ENCODE measurements at regions not wholly inside any gene's neighbourhood (a gene's known extent, or its start where the extent isn't known, plus 50 kb on each side); places are given as distances from the start of the nearest gene placed in this dataset.
A peak's percentile ranks its signal among the peaks of the same experiment; 100 is the strongest.

GRCh38 chr6:145469021-145469420, 266.3 kb downstream of the EPM2A start:
- no peak overlapping the region for H2AK5ac ChIP-seq (ENCODE audit: low read length)
- H3K4me2 ChIP-seq (ENCODE audit: low read length): no peak overlapping the region
- no peak overlapping the region for H3K9ac ChIP-seq (ENCODE audit: low read length)
- H3K4ac ChIP-seq (ENCODE audit: low read depth, low read length): no peak overlapping the region
- no peaks in the 10 kb centered on the region for H3K79me2 ChIP-seq (ENCODE audit: control insufficient read depth, insufficient read depth, low read length)
- no peak overlapping the region for H3K18ac ChIP-seq (ENCODE audit: low read length)
- no peaks in the 10 kb centered on the region for H3K27me3 ChIP-seq (ENCODE audit: insufficient read depth, low read length, poor library complexity)
- H2BK5ac ChIP-seq (ENCODE audit: low read length): no peak overlapping the region
- H3K27ac ChIP-seq (ENCODE audit: low read depth, low read length): no peak overlapping the region
- no peak overlapping the region for H4K5ac ChIP-seq (ENCODE audit: low read length)
- H3K79me1 ChIP-seq (ENCODE audit: low read length): no peaks in the 10 kb centered on the region
- no peak overlapping the region for H3K23ac ChIP-seq (ENCODE audit: low read length)
- H3K4me1 ChIP-seq (ENCODE audit: control insufficient read depth, low read depth, low read length): no peaks in the 10 kb centered on the region
- H3K4me3 ChIP-seq (ENCODE audit: low read length): no peak overlapping the region
- DNase-seq: no peak
- H2BK120ac ChIP-seq (ENCODE audit: low read depth, low read length): no peak overlapping the region
- no peaks in the 10 kb centered on the region for H3K36me3 ChIP-seq (ENCODE audit: control insufficient read depth, insufficient read depth, low read length)
- no peak overlapping the region for H3K56ac ChIP-seq (ENCODE audit: low read length)
- H2BK15ac ChIP-seq (replicated peaks; ENCODE audit: low read depth): no peak overlapping the region
- H4K8ac ChIP-seq (ENCODE audit: low read depth, low read length): peak overlapping the region; percentile 13

GRCh38 chr6:145475794-145476396, 259.4 kb downstream of the EPM2A start:
- H3K79me2 ChIP-seq (ENCODE audit: control insufficient read depth, insufficient read depth, low read length): no peaks in the 10 kb centered on the region
- no peak overlapping the region for H3K9ac ChIP-seq (ENCODE audit: low read length)
- no peak overlapping the region for H3K27ac ChIP-seq (ENCODE audit: low read depth, low read length)
- H3K4me3 ChIP-seq (ENCODE audit: low read length): no peak overlapping the region
- H3K56ac ChIP-seq (ENCODE audit: low read length): no peak overlapping the region
- H2BK15ac ChIP-seq (replicated peaks; ENCODE audit: low read depth): no peak overlapping the region
- no peaks in the 10 kb centered on the region for H3K79me1 ChIP-seq (ENCODE audit: low read length)
- no peaks in the 10 kb centered on the region for H3K27me3 ChIP-seq (ENCODE audit: insufficient read depth, low read length, poor library complexity)
- no peak overlapping the region for H3K23ac ChIP-seq (ENCODE audit: low read length)
- H3K4ac ChIP-seq (ENCODE audit: low read depth, low read length): no peak overlapping the region
- no peak overlapping the region for H4K5ac ChIP-seq (ENCODE audit: low read length)
- no peak overlapping the region for H4K8ac ChIP-seq (ENCODE audit: low read depth, low read length)
- no peak for DNase-seq
- H3K18ac ChIP-seq (ENCODE audit: low read length): no peak overlapping the region
- H2BK120ac ChIP-seq (ENCODE audit: low read depth, low read length): no peak overlapping the region
- H3K4me1 ChIP-seq (ENCODE audit: control insufficient read depth, low read depth, low read length): no peaks in the 10 kb centered on the region
- H3K36me3 ChIP-seq (ENCODE audit: control insufficient read depth, insufficient read depth, low read length): no peaks in the 10 kb centered on the region
- no peak overlapping the region for H2BK5ac ChIP-seq (ENCODE audit: low read length)
- no CpG with 5 or more reads among the region's 1 CpG for WGBS (ENCODE audit: extremely low coverage, insufficient coverage, low lambda C conversion rate)
- H2AK5ac ChIP-seq (ENCODE audit: low read length): no peak overlapping the region
- H3K4me2 ChIP-seq (ENCODE audit: low read length): no peak overlapping the region

- Histone ChIP-seq H3K4me3 (ENCODE audit: low read length) (no peak overlapping the region), H3K79me1 (ENCODE audit: low read length) (no peaks in the 10 kb centered on the region), H2BK15ac (replicated peaks; ENCODE audit: low read depth) (no peak overlapping the region), H3K18ac (ENCODE audit: low read length) (no peak overlapping the region), H3K4ac (ENCODE audit: low read depth, low read length) (no peak overlapping the region), H4K8ac (ENCODE audit: low read depth, low read length) (no peak overlapping the region), H3K36me3 (ENCODE audit: control insufficient read depth, insufficient read depth, low read length) (no peaks in the 10 kb centered on the region), H3K56ac (ENCODE audit: low read length) (no peak overlapping the region), H3K23ac (ENCODE audit: low read length) (no peak overlapping the region), H3K9ac (ENCODE audit: low read length) (no peak overlapping the region), H3K27me3 (ENCODE audit: insufficient read depth, low read length, poor library complexity) (no peaks in the 10 kb centered on the region), H4K5ac (ENCODE audit: low read length) (no peak overlapping the region), H2BK120ac (ENCODE audit: low read depth, low read length) (no peak overlapping the region), H3K27ac (ENCODE audit: low read depth, low read length) (no peak overlapping the region), H2BK5ac (ENCODE audit: low read length) (no peak overlapping the region), H3K4me1 (ENCODE audit: control insufficient read depth, low read depth, low read length) (no peaks in the 10 kb centered on the region), H3K4me2 (ENCODE audit: low read length) (no peak overlapping the region), H3K79me2 (ENCODE audit: control insufficient read depth, insufficient read depth, low read length) (no peaks in the 10 kb centered on the region), H2AK5ac (ENCODE audit: low read length) (no peak overlapping the region)
- no peak for DNase-seq
- WGBS (ENCODE audit: extremely low coverage, insufficient coverage, low lambda C conversion rate): no CpG with 5 or more reads among the region's 1 CpG
Observed at GRCh38 chr6:145480024-145480423, 255.3 kb downstream of the EPM2A start.

DNA sequence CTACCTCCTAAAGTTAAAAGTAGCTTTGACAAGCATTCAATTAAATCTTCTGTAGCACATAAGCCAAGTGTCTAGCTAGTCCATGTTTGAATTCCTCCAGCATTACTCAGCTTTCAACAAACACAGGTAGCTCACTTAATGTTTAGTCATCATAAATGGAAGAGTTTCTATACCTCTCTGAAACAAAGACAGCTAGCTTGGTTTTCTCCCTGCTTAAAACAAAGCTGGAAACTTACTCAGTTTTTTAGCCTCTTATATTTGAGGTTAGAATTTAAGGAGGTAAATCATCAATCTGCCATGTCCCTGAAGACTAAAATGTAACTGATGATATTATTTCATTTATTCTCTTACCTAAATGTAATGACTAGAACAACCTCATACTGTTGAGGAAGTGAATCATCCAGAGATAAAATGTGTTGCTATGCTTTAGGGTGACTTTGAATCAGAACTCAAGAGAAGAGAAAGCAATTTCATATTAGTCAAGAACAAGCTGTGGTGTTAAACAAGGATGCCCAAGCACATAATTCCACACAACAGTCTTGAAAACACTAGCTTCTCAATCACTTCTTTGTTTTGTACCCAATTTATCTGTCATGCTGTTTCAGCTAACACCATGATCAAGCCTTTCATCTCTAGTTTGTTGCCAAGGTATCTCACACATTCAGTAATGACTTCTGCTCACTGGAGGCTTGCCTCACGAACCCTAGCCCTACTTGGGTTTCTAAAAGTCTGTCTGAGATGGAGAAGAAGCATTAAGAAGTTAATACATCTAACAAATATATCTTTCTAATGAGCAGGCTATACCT, 251.9 kb downstream of the EPM2A start:
- H3K56ac ChIP-seq (ENCODE audit: low read length): no peak overlapping the region
- H4K5ac ChIP-seq (ENCODE audit: low read length): no peak overlapping the region
- H3K79me2 ChIP-seq (ENCODE audit: control insufficient read depth, insufficient read depth, low read length): no peaks in the 10 kb centered on the region
- H3K18ac ChIP-seq (ENCODE audit: low read length): no peak overlapping the region
- DNase-seq: no peak
- H3K4me2 ChIP-seq (ENCODE audit: low read length): no peak overlapping the region
- no peaks in the 10 kb centered on the region for H3K27me3 ChIP-seq (ENCODE audit: insufficient read depth, low read length, poor library complexity)
- WGBS (ENCODE audit: extremely low coverage, insufficient coverage, low lambda C conversion rate): no CpG with 5 or more reads among the region's 1 CpG
- H2BK120ac ChIP-seq (ENCODE audit: low read depth, low read length): no peak overlapping the region
- no peak overlapping the region for H3K23ac ChIP-seq (ENCODE audit: low read length)
- no peak overlapping the region for H3K27ac ChIP-seq (ENCODE audit: low read depth, low read length)
- H3K79me1 ChIP-seq (ENCODE audit: low read length): no peaks in the 10 kb centered on the region
- no peak overlapping the region for H3K4ac ChIP-seq (ENCODE audit: low read depth, low read length)
- no peak overlapping the region for H2BK5ac ChIP-seq (ENCODE audit: low read length)
- no peaks in the 10 kb centered on the region for H3K4me1 ChIP-seq (ENCODE audit: control insufficient read depth, low read depth, low read length)
- no peak overlapping the region for H2BK15ac ChIP-seq (replicated peaks; ENCODE audit: low read depth)
- no peak overlapping the region for H4K8ac ChIP-seq (ENCODE audit: low read depth, low read length)
- no peak overlapping the region for H3K9ac ChIP-seq (ENCODE audit: low read length)
- no peak overlapping the region for H2AK5ac ChIP-seq (ENCODE audit: low read length)
- H3K36me3 ChIP-seq (ENCODE audit: control insufficient read depth, insufficient read depth, low read length): no peaks in the 10 kb centered on the region
- no peak overlapping the region for H3K4me3 ChIP-seq (ENCODE audit: low read length)

DNA sequence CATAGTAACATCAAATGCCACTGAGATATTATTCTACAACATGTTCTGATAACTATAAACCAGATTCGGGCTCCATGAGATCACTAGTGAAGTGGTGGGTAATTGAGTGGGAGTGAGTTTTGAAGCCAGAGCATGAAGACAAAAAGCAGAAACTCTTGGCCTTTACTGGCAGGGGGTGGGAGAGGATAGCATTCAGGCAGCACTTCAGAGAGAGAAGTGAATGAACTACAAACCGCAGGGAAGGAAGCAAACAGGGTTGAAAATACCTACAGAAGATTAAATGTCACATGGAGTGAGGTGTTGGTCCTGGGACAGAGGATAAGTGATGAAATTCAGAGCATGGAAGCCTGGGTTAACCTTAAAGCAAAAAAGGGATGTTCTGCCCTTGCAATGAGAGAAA, 250.0 kb downstream of the EPM2A start:
- Histone ChIP-seq H3K4me1 (ENCODE audit: control insufficient read depth, low read depth, low read length) (no peaks in the 10 kb centered on the region), H4K5ac (ENCODE audit: low read length) (no peak overlapping the region), H3K36me3 (ENCODE audit: control insufficient read depth, insufficient read depth, low read length) (no peaks in the 10 kb centered on the region), H3K9ac (ENCODE audit: low read length) (no peak overlapping the region), H3K23ac (ENCODE audit: low read length) (no peak overlapping the region), H4K8ac (ENCODE audit: low read depth, low read length) (no peak overlapping the region), H2BK5ac (ENCODE audit: low read length) (no peak overlapping the region), H3K79me1 (ENCODE audit: low read length) (no peaks in the 10 kb centered on the region), H2AK5ac (ENCODE audit: low read length) (no peak overlapping the region), H3K79me2 (ENCODE audit: control insufficient read depth, insufficient read depth, low read length) (no peaks in the 10 kb centered on the region), H3K56ac (ENCODE audit: low read length) (no peak overlapping the region), H2BK120ac (ENCODE audit: low read depth, low read length) (no peak overlapping the region), H3K4me3 (ENCODE audit: low read length) (no peak overlapping the region), H3K4me2 (ENCODE audit: low read length) (no peak overlapping the region), H2BK15ac (replicated peaks; ENCODE audit: low read depth) (peak overlapping the region; percentile 64), H3K18ac (ENCODE audit: low read length) (no peak overlapping the region), H3K27me3 (ENCODE audit: insufficient read depth, low read length, poor library complexity) (no peaks in the 10 kb centered on the region), H3K4ac (ENCODE audit: low read depth, low read length) (no peak overlapping the region), H3K27ac (ENCODE audit: low read depth, low read length) (no peak overlapping the region)
- WGBS (ENCODE audit: extremely low coverage, insufficient coverage, low lambda C conversion rate): no CpG with 5 or more reads among the region's 2 CpGs
- DNase-seq: no peak

GRCh38 chr6:145486306-145486705, 249.0 kb downstream of the EPM2A start:
- Histone ChIP-seq H3K79me2 (ENCODE audit: control insufficient read depth, insufficient read depth, low read length) (no peaks in the 10 kb centered on the region), H3K4me3 (ENCODE audit: low read length) (no peak overlapping the region), H2BK120ac (ENCODE audit: low read depth, low read length) (no peak overlapping the region), H3K56ac (ENCODE audit: low read length) (no peak overlapping the region), H3K23ac (ENCODE audit: low read length) (no peak overlapping the region), H3K4me1 (ENCODE audit: control insufficient read depth, low read depth, low read length) (no peaks in the 10 kb centered on the region), H3K9ac (ENCODE audit: low read length) (no peak overlapping the region), H3K4me2 (ENCODE audit: low read length) (no peak overlapping the region), H2AK5ac (ENCODE audit: low read length) (no peak overlapping the region), H3K27me3 (ENCODE audit: insufficient read depth, low read length, poor library complexity) (no peaks in the 10 kb centered on the region), H2BK15ac (replicated peaks; ENCODE audit: low read depth) (no peak overlapping the region), H3K79me1 (ENCODE audit: low read length) (no peaks in the 10 kb centered on the region), H3K27ac (ENCODE audit: low read depth, low read length) (no peak overlapping the region), H4K8ac (ENCODE audit: low read depth, low read length) (no peak overlapping the region), H3K36me3 (ENCODE audit: control insufficient read depth, insufficient read depth, low read length) (no peaks in the 10 kb centered on the region), H4K5ac (ENCODE audit: low read length) (no peak overlapping the region), H2BK5ac (ENCODE audit: low read length) (no peak overlapping the region), H3K4ac (ENCODE audit: low read depth, low read length) (no peak overlapping the region), H3K18ac (ENCODE audit: low read length) (no peak overlapping the region)
- DNase-seq: no peak
- WGBS (ENCODE audit: extremely low coverage, insufficient coverage, low lambda C conversion rate): no CpG with 5 or more reads among the region's 3 CpGs
